Midbrain (tissue), 1 donor: ENCODE measurements at regions not wholly inside any gene's neighbourhood (a gene's known extent, or its start where the extent isn't known, plus 50 kb on each side); places are given as distances from the start of the nearest gene placed in this dataset.

Source experiments
- DNase-seq: peaks from one replicate; lab custom pipeline; 2025; lab: John Stamatoyannopoulos, UW

- no peak for DNase-seq
Observed at GRCh38 chr11:116256215-116256614, 516.6 kb downstream of the BUD13 start.

GRCh38 chr11:116255321-116255953, 517.4 kb downstream of the BUD13 start:
- DNase-seq: no peak

DNA sequence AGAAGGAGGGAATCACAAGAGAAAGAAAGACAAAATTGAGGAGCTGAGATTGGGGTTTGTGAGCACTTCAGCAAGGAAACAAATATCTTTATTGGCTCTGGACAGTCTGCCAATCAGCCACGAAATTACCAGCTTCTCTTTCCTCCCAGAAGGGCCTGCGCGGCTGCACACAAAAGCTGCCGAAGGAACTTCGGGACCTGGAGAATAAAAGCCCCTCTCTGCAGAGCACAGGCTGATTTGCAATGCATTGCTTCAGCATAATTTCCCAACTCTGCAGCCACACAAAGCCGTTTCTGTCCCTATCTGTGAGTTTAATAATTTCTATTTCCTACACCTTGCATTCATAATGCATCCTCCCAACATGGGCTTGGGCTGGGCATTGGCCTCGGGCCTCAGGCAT, 522.6 kb downstream of the BUD13 start:
- no peak for DNase-seq

- no peak for DNase-seq
Observed at GRCh38 chr11:116249561-116249960, 523.2 kb downstream of the BUD13 start.

DNA sequence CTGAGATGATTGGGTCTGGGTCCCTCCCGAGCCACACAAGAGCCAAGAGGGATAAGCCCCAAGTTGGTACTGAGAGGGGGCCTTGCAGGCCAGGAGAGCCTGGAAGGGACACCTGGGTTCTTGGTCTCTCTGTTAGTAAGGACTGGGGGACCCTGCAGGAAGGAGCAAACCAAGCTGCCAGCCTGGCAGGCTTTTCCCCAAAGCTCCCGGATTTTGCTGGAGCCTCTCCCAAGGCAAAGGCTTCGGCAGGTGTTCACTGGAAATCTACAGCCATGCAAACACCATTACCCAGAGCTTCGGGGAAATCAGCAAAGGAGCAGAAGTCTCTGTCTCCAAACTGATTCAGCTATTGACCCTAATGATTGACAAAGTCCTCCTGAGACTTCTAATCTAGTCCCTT, 527.9 kb downstream of the BUD13 start:
- DNase-seq: no peak

DNA sequence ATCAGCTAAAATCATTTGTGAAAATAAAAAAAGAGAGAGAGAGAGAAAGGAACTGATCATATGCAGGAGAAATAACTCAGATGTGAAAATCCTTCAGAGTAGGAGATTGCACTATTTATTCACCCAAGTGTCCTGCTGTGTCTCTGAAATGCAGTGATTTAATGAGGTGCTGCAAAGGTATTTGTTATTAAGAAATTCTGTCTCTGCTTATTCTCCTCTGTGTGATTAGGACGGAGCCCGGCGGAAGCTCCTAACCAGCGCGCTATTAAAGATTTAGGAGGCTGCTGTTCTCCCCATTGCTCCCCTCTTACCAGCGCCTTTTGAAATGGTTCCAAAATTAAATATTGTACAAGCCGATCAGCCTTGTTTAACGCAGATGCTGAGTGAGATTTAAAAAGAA, 528.3 kb downstream of the BUD13 start:
- no peak for DNase-seq

DNA sequence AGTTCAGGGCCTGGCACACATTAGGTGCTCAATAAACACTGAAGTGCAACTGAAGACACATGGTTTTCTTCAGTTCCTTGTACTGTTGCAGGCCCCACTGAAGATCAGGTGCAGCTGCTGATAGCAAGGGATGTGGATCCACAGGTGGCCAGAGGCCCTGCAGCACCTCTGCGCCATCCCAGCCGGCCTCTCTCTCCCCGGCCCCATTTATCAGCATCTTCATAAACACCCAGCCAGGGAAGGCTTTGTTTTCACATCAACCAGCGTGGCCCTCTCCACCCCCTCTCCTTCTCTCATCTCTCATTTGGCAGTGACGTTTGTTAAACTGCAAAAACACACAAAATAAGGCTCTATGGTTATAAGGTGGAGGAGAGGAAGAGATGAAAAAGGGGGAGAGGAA, 528.8 kb downstream of the BUD13 start:
- DNase-seq: no peak

DNA sequence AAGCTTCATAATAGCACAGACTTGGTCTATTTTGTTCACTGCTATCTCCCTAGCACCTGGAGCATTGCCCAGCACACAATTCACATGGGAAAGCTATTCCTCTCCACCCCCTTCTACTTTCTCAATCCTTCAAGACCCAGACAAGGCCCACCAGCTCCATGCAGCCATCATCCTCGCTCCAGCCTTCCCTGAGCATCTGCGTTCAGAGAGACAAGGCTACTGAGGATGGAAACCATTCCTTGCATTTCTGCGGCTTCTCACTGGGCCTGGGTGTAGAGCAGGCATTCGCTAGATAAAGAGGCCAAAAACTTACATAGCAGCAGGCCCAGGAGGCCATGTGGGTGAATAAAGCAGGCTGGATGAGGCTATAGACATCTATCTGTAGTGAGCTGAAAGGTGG, 530.8 kb downstream of the BUD13 start:
- DNase-seq: no peak

GRCh38 chr11:116240710-116241109, 532.1 kb downstream of the BUD13 start:
- DNase-seq: no peak

- no peak for DNase-seq
Observed at GRCh38 chr11:116239247-116239646, 533.5 kb downstream of the BUD13 start.

DNA sequence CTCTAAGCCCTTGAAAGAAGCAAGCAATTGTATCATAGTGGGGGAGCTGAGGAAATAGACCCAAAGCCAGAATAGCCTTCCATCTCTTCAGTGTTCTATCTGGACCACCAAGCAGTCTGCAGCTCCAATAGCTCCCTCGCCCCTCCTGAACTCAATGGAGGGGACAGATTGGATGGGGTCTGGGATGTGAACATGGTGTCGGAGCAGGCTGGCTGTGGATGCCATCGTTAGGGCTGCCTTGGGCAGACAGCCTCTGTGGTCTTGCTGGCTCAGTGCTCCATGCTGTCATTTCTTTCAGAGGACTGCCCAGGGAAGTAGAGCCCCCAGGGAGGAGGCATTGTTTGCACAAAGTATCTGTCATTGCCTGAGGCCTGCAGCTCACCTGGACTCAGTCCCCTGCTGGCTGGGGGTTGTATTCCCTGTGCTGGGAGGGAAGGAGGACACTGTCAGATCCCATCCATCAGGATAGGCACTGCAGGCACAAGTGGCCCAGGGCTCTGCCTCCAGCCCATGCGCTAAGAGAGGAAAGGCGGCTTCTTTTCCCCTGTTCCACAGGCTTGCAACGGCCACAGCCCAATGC, 537.7 kb downstream of the BUD13 start:
- no peak for DNase-seq

- DNase-seq: no peak
Observed at GRCh38 chr11:116233561-116233960, 539.2 kb downstream of the BUD13 start.

DNA sequence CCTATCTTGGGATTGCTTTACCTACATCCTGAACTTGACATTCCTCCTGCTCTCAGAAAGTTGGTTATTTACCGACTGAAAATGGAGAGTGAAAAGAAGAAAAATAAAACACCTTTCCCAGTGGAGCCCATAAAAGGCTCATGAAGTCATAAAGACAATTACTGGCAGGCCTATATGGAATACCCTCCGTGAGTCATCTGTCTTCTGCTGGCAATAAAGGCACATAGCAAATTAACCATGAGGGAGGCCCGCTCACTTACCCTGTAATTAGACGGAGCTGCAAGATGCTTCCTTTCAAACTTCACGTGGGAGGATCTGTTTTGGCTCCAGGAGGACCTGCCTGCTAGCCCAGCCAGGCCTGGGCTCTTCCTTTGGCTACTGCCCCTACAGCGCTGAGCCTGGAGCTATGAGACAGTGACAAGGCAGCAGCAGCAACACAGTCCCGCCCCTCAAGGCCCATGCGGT, 540.4 kb downstream of the BUD13 start:
- no peak for DNase-seq

- DNase-seq: no peak
Observed at GRCh38 chr11:116231543-116231942, 541.2 kb downstream of the BUD13 start.

DNA sequence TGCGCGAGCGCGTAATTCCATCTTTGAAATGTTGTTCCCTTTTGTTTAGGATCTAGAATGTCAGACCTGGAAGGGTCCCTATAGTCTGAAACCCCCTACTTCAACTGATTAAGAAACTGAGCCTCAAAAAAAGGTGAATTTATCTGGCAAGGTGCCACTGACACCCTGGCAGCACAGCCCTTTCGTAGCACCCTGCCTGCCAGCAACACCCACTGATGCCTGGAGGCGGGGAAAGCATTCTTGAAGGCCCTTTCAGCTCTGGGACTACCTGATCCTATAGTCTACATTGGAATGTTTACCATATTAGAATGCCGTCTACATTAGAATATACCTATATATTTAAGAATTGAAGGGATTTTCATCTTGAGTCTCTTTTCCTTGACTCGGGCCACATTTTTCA, 542.3 kb downstream of the BUD13 start:
- no peak for DNase-seq

DNA sequence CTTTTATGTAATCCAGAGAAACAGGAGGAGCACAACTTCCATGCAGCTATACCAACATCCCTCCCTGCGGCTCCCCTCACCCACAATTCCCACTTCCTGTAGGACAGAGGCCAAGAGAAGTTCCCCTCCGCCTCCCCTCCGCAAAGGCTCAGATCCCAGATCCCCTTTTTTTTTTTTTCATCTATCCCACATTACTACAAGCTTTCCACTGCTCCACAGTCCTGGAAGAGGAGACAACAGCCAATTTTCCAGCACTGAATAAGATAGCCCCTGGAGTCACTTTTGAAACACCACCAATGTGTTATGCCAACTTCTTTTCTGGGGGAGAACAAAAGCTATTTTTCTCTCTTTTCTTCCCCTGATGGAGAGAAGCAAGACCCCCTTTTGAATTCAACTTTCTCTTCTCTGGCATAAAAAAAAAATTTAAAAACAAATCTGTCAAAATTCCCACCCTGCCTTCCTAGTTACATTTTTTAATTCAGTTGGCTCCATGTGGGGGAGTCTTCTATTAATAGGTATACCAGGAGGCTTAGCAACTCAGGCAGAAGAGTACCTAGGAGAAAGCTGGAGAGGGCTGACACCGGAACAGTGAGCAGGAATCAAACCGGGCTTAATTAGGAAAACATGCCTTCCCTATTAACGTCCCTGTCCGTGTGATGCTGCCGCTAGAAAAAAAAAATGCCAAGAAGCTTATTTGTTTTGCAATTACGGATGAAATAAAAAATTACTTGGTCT, 543.4 kb downstream of the BUD13 start:
- no peak for DNase-seq

DNA sequence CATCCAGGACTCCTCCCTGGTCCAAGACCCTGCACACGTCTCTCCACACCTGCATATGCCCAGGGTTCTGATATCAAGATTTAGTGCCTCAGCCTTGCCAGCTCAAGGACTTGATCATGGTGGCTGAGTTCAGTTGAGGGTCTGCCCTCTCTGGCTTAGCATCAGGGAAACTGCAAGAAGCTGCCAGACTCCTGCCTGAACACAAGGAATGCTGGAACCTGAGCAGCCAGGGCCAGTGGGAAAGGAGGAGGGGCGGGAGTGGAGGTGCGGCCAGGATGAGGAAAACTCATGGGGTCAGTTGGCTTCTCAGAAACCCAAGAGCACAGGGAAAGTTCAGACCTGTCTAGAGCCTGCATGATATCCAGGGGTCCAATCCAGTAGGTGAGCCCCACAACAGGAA, 546.1 kb downstream of the BUD13 start:
- DNase-seq: no peak

DNA sequence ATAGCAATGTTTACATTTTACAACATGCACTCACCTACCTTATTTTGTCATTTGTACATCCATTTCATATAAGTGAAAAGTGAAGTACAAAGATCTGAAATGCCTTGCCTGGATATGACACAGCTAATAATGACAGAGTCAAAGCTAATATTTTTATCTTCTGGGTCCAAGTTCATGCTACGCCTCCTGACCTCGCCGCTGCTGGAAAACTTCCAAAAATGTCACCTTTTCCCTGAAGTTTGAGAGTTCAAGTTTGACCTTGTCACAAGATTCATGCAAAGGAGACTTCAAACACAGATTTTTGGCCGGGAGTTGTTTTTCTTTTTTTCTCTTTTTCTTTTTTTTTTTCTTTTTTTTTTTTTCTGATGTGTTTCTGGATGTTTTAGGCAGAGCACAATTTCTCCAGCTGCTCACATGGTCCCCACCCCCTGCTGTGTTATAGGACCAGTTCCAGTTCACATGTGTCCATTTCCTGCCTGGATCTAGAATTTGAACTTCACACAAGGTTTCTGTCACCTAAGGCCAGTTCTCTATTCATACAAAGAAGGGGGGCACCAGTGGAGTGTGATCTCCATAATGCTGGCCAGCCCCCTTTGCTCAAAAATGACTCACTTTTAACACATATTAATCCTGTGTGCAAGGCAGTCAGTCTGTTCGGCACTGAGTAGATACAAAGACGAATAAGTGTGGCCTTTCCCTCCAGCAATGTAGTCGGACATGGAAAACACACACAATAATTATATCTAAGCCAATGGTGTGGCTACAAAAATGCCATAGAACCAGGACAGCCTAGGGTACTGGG, 546.8 kb downstream of the BUD13 start:
- no peak for DNase-seq

DNA sequence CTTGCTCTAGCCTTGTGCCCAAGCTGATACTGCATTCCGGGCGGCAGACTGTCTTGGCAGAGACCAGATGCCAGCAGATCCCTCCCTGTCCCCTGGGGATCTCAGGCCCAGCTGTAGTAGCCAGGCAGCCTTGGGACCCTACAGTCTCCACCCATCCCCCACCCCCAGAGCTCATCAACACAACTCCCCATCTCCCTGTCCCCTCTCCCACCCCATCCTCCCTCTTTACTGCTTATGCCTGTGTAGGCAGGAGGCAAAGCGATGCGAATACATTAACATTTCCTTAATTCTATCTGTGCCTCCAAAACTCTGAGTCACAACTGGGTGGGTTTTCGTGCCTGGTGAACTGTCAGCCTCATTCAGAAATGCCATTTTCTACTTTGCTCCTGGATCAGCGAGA, 547.6 kb downstream of the BUD13 start:
- DNase-seq: no peak

DNA sequence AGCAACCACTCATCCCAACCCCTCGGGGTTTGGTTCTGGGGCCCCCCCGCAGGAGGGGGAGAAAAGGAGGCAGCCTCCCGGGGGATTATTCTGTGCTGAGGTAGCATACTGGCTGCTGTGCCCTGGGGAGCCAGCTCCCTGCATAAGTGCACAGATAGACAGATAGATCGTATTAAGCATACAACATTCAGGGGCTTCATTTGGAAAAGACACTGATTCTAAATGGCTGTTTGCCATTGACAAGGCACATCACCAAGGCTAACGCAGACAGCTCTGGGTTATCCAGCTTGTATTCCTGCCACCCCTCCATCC, 547.9 kb downstream of the BUD13 start:
- no peak for DNase-seq

- DNase-seq: peak; percentile 42
Observed at GRCh38 chr11:116224154-116224888, 548.5 kb downstream of the BUD13 start.

- DNase-seq: no peak
Observed at GRCh38 chr11:116221351-116221750, 551.4 kb downstream of the BUD13 start.
